HepG2 (cell line): ENCODE measurements at regions not wholly inside any gene's neighbourhood (a gene's known extent, or its start where the extent isn't known, plus 50 kb on each side); places are given as distances from the start of the nearest gene placed in this dataset.

ENCODE experiments used
- PTBP1 ChIP-seq: fragments of 200-400 bp; formaldehyde crosslinking; IDR thresholded peaks from 2 replicates; pipeline ENCODE4 v1.6.1; 2018; ENCODE audit warnings: low read length, low read depth; ENCODE audit not compliant: poor library complexity, severe bottlenecking
- ZBTB33 ChIP-seq: sonication (generic); formaldehyde crosslinking; IDR thresholded peaks from 2 replicates; pipeline ENCODE4 v1.4.0; 2020; ENCODE audit warnings: missing genetic modification reagents
- ZNF282 ChIP-seq: fragments of 450-650 bp; IDR thresholded peaks from 2 replicates; pipeline ENCODE4 v1.6.1; 2018; ENCODE audit not compliant: partially characterized antibody
- ZNF33B ChIP-seq: sonication (generic); formaldehyde crosslinking; IDR thresholded peaks from 2 replicates; pipeline ENCODE4 v1.5.1; 2020; ENCODE audit warnings: mild to moderate bottlenecking, missing genetic modification reagents
- ZNF512 ChIP-seq: sonication (generic); formaldehyde crosslinking; IDR thresholded peaks from 2 replicates; pipeline ENCODE4 v1.4.0; 2020; ENCODE audit warnings: mild to moderate bottlenecking, missing genetic modification reagents

- TF ChIP-seq ZBTB33 (CRISPR knock-in tag) = no peak
- no peak for TF ChIP-seq ZNF512
- no peak for TF ChIP-seq PTBP1
- no peak for TF ChIP-seq ZNF33B
- no peak for TF ChIP-seq ZNF282
These were observed 140.8 kb upstream of the ELAC2 start for GRCh38 chr17:13158494-13159240.
